Esophagus squamous epithelium (tissue), 4 donors: ENCODE measurements at regions not wholly inside any gene's neighbourhood (a gene's known extent, or its start where the extent isn't known, plus 50 kb on each side); places are given as distances from the start of the nearest gene placed in this dataset.

Experiments
- CTCF ChIP-seq, 6 experiments: fragments of 450-650 bp in 4 of 6; fragments of 200-600 bp in 2 of 6; sonication (generic) in 2 of 6; IDR thresholded peaks; one replicate each; pipeline ENCODE4 v1.5.1; 2016 to 2019; ENCODE audit warnings: antibody characterized with exemption in 6 of 6, mild to moderate bottlenecking in 4 of 6, moderate library complexity in 4 of 6
- POLR2A ChIP-seq, 4 donors: fragments of 450-650 bp; IDR thresholded peaks; one replicate each; pipeline ENCODE4 v1.6.1; 2017; ENCODE audit warnings: antibody characterized with exemption in 4 of 4, mild to moderate bottlenecking in 4 of 4, moderate library complexity in 3 of 4

- peak; percentile 46 to 85 (median 58) for TF ChIP-seq CTCF (IDR thresholded peaks at IDR 0.05)
- no peak for TF ChIP-seq POLR2A (IDR thresholded peaks at IDR 0.05)
Observed at GRCh38 chr6:1524040-1524480, 85.7 kb upstream of the FOXC1 start.
